SU-DHL-6 (cell line): ENCODE measurements at regions not wholly inside any gene's neighbourhood (a gene's known extent, or its start where the extent isn't known, plus 50 kb on each side); places are given as distances from the start of the nearest gene placed in this dataset.

Experiments
- H2AFZ ChIP-seq: fragments of 200-600 bp; sonication (generic); 2 replicates; pipeline ENCODE4 v1.6.1; 2014; ENCODE audit warnings: low read depth, mild to moderate bottlenecking, moderate library complexity, mixed read lengths, antibody characterized with exemption, low read length; ENCODE audit not compliant: severe bottlenecking
- H3F3A ChIP-seq: fragments of 200-600 bp; shearing (Covaris generic); 2 replicates; pipeline ENCODE4 v1.6.0; 2016; ENCODE audit warnings: antibody characterized with exemption, mild to moderate bottlenecking; ENCODE audit not compliant: insufficient read depth
- H3K27ac ChIP-seq: fragments of 200-600 bp; sonication (generic); 2 replicates; pipeline ENCODE4 v1.5.1; 2016; ENCODE audit warnings: low read depth, mild to moderate bottlenecking, low read length, moderate library complexity, mixed read lengths
- H3K27me3 ChIP-seq: fragments of 200-600 bp; sonication (generic), shearing (Covaris generic); 2 replicates; pipeline ENCODE4 v1.6.0; 2014; ENCODE audit warnings: mild to moderate bottlenecking, low read length
- H3K36me3 ChIP-seq: fragments of 200-600 bp; sonication (generic); 2 replicates; pipeline ENCODE4 v1.6.1; 2014; ENCODE audit warnings: mild to moderate bottlenecking, low read length, mixed read lengths
- H3K4me2 ChIP-seq: fragments of 300-600, 200-600 bp; shearing (Covaris generic), sonication (generic); 2 replicates; pipeline ENCODE4 v1.6.0; 2014; ENCODE audit warnings: low read length, low read depth, mild to moderate bottlenecking; ENCODE audit not compliant: poor library complexity, severe bottlenecking
- H3K4me3 ChIP-seq: fragments of 200-600 bp; sonication (generic); 2 replicates; pipeline ENCODE4 v1.5.1; 2014; ENCODE audit warnings: antibody characterized with exemption, low read length, mild to moderate bottlenecking, mixed read lengths; ENCODE audit not compliant: insufficient read depth, poor library complexity, severe bottlenecking
- H3K79me2 ChIP-seq: fragments of 200-600 bp; sonication (generic); 2 replicates; pipeline ENCODE4 v1.6.1; 2014; ENCODE audit warnings: mild to moderate bottlenecking, low read length, moderate library complexity; ENCODE audit not compliant: insufficient read depth
- H3K9ac ChIP-seq: fragments of 200-600 bp; sonication (generic); 2 replicates; pipeline ENCODE4 v1.7.0; 2014; ENCODE audit warnings: mild to moderate bottlenecking, low read length
- H3K9me2 ChIP-seq: fragments of 200-600 bp; sonication (generic); replicated peaks from 2 replicates; pipeline ENCODE4 v1.6.1; 2014; ENCODE audit warnings: low read length; ENCODE audit not compliant: insufficient read depth
- H3K9me3 ChIP-seq: fragments of 200-600 bp; sonication (generic); 2 replicates; pipeline ENCODE4 v1.6.1; 2014; ENCODE audit warnings: low read length, mixed read lengths; ENCODE audit not compliant: insufficient read depth
- H4K20me1 ChIP-seq: fragments of 200-600 bp; sonication (generic); 2 replicates; pipeline ENCODE4 v1.6.1; 2014; ENCODE audit warnings: low read depth, mild to moderate bottlenecking, antibody characterized with exemption, low read length, moderate library complexity, mixed read lengths
- EZH2phosphoT487 ChIP-seq: fragments of 200-600 bp; sonication (generic), shearing (Covaris generic); conservative IDR thresholded peaks from 2 replicates; pipeline ENCODE4 v1.6.1; 2018; ENCODE audit warnings: mild to moderate bottlenecking, antibody characterized with exemption, low read length, moderate library complexity, mixed read lengths
- TF ChIP-seq, protein P1 (sequence below): fragments of 200-600 bp; sonication (generic); IDR thresholded peaks from one replicate; pipeline ENCODE4 v1.5.1; 2017; ENCODE audit warnings: antibody characterized with exemption, mild to moderate bottlenecking, low read length, moderate library complexity; ENCODE audit not compliant: insufficient read depth, poor library complexity, severe bottlenecking

DNA sequence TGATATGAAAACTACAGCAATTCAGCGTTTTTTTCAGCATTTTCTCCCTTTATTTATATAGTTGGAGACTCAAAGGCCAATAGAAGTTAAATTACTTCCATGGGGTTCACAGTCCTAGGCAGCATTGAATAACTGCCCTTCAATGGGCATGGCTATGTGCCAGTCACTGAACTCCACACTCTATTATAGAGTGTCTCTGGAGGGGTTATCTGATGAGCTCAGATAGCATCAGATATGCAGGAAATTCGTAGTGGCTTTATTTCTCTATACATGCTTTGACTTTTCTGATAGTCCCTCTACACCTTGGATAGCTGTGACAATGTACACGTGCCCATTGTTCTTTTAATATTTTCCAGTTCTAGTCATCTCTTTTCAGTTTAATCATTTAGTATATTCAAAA is 396.9 kb upstream of the CBLB start:
- no peak overlapping the region for H3K4me2 ChIP-seq
- H3K9ac ChIP-seq, result no peak overlapping the region
- no peaks in the 10 kb centered on the region for H3K36me3 ChIP-seq
- no peak overlapping the region for H2AFZ ChIP-seq
- H3K9me2 ChIP-seq, result no peaks in the 10 kb centered on the region
- no peak overlapping the region for H3K27ac ChIP-seq
- no peaks in the 10 kb centered on the region for H3K9me3 ChIP-seq
- no peaks in the 10 kb centered on the region for H3K27me3 ChIP-seq
- H4K20me1 ChIP-seq, result no peaks in the 10 kb centered on the region
- no peaks in the 10 kb centered on the region for H3K79me2 ChIP-seq
- H3F3A ChIP-seq, result no peaks in the 10 kb centered on the region
- no peak for TF ChIP-seq EZH2phosphoT487
- TF ChIP-seq, protein P1, sequence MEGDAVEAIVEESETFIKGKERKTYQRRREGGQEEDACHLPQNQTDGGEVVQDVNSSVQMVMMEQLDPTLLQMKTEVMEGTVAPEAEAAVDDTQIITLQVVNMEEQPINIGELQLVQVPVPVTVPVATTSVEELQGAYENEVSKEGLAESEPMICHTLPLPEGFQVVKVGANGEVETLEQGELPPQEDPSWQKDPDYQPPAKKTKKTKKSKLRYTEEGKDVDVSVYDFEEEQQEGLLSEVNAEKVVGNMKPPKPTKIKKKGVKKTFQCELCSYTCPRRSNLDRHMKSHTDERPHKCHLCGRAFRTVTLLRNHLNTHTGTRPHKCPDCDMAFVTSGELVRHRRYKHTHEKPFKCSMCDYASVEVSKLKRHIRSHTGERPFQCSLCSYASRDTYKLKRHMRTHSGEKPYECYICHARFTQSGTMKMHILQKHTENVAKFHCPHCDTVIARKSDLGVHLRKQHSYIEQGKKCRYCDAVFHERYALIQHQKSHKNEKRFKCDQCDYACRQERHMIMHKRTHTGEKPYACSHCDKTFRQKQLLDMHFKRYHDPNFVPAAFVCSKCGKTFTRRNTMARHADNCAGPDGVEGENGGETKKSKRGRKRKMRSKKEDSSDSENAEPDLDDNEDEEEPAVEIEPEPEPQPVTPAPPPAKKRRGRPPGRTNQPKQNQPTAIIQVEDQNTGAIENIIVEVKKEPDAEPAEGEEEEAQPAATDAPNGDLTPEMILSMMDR, result no peak
- no peak overlapping the region for H3K4me3 ChIP-seq

DNA sequence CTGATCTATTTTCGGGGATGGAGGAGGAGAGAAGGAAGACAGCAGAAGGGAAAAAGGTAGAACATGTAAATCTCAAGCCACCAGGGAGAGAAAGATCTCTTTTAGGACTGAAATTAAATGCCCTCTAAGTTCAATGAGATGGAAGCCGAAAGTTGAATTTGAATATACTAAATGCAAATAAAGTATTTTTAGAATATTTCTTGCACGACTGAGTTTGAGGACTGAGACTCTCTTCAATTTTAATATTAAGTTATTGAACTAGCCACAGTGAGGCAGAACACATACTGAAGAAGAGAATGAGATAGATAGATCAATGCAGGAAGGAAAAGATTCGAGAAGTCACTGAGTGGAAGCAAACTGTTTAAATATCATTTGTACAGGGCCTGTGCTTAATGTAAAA is 399.9 kb upstream of the CBLB start:
- Histone ChIP-seq H3K9ac (no peak overlapping the region), H3F3A (no peaks in the 10 kb centered on the region), H3K9me3 (no peaks in the 10 kb centered on the region), H3K27ac (peak overlapping the region; percentile 46), H3K79me2 (no peaks in the 10 kb centered on the region), H2AFZ (peak overlapping the region; percentile 21), H4K20me1 (no peaks in the 10 kb centered on the region), H3K4me2 (peak overlapping the region; percentile 81), H3K27me3 (no peaks in the 10 kb centered on the region), H3K4me3 (peak overlapping the region; percentile 51), H3K36me3 (no peaks in the 10 kb centered on the region), H3K9me2 (no peaks in the 10 kb centered on the region)
- no peak for TF ChIP-seq EZH2phosphoT487
- TF ChIP-seq, protein P1, result no peak

DNA sequence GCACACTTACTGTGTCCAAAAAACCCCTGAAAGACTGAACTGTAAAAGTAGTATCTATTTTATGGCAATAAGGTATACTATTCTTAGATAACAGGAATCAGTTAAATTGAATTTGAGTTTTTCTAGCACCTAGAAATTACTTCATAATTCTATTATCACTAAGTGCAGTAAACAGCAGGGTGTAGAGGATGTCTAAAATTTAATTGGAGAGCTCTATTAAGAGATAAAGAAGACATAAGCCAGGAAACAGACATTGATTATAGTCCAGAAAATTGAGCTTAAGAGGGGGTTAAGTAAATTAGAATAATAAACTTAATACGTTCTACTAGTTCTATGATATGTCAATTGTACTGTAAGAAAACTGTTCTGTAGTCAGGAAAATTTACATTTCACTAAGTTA is 403.5 kb upstream of the CBLB start:
- no peak overlapping the region for H3K4me3 ChIP-seq
- H3K9ac ChIP-seq, result no peak overlapping the region
- no peaks in the 10 kb centered on the region for H3K9me3 ChIP-seq
- no peaks in the 10 kb centered on the region for H3K79me2 ChIP-seq
- TF ChIP-seq, protein P1, result no peak
- TF ChIP-seq EZH2phosphoT487, result no peak
- no peaks in the 10 kb centered on the region for H3K27me3 ChIP-seq
- no peaks in the 10 kb centered on the region for H3F3A ChIP-seq
- no peak overlapping the region for H3K27ac ChIP-seq
- H3K36me3 ChIP-seq, result no peaks in the 10 kb centered on the region
- H4K20me1 ChIP-seq, result no peaks in the 10 kb centered on the region
- no peak overlapping the region for H2AFZ ChIP-seq
- no peaks in the 10 kb centered on the region for H3K9me2 ChIP-seq
- H3K4me2 ChIP-seq, result no peak overlapping the region
